DMS53 treated with DMSO at 0.1 percent for 48 hours (cell line): ENCODE measurements at regions not wholly inside any gene's neighbourhood (a gene's known extent, or its start where the extent isn't known, plus 50 kb on each side); places are given as distances from the start of the nearest gene placed in this dataset.

Source experiments
- DNase-seq: peaks from one replicate; lab custom pipeline; 2025; ENCODE audit not compliant: unreplicated experiment; lab: John Stamatoyannopoulos, UW

DNA sequence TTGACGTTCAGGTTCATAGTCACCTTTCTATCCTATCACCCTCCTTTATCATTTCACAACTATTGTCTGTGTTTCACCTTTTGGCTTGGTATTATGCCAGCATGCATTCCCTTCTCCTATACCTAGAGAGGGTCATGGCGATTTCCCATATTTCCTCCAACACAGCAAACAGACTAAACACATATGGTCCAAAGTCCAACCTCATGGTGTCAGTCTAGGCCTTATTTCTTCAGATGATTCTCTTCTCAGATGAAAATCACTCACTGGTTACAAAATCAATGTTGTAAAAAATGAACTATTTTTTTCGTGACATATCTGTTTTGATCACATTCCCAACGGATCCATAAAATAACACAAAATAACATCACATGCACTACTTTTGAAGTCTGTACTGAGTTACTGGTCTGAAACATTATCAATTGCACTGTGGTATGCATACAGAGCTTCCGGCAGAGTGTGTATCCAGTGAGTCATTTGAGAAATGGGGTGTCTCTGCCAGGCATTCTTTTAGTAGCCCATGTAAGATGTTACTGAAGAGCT, 204.8 kb upstream of the GALNT5 start:
- peak; percentile 83 for DNase-seq

DNA sequence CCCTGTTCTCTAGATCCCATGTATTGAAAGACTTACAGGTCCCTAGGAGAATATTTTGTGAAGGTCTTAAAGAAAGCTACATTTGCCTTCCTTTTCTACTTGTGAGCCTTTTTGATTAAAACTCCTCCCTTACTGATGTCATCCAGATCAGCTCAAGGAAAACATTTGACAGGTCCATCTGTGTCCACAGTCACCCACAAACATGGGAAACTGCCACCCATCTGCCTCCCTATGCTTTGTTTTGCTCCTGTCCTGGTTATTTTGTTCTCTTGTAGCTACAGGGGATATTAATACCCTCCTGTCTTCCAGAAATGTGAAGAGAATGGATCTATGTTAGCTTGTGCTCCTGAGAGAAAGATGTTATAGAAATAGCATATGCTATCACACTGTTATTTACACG, 203.6 kb upstream of the GALNT5 start:
- DNase-seq: peak; percentile 11

GRCh38 chr2:157055660-157056199, 201.8 kb upstream of the GALNT5 start:
- peak; percentile 28 for DNase-seq

DNA sequence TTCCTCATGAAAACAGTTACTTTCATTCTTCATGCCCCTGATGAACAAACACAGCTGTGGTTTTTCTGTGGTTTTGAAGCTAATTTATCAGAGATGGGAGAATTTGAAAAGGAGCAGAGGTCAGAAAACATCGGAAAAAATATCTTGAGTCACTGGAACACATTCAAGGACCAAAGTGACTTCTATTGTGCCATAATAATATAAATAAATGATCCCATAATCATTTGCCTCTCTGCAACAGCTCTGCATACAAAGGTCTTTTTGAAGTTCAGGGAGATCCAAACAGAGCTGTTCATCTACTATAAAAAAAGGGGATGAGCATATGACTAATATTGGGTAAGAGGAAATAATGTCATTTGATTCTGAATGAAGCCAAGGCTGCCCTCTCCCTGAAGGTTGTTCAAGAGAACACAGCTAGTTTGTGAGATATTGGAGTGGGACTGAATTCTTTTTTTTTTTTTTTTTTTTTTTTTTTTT, 201.3 kb upstream of the GALNT5 start:
- DNase-seq: peak; percentile 10

- no peak for DNase-seq
These were observed 199.3 kb upstream of the GALNT5 start for GRCh38 chr2:157058161-157058560.

DNA sequence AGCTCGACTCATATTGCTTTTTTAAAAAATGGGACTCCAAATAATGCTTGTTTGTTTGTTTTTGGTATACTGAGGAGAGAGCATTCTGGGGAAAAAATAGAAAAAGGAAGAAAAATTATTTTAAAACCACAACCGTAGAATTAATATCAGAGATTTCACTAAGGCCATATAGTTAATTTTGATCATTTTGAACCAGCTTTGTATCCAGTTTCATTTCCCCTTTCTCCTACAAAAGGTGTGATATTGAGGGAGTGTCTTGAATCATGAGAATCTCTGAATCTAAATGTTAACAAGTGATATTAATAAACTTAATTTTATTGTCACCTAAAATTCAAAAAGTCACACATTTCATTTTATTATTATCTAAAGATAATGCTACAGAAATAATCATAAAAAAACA, 198.5 kb upstream of the GALNT5 start:
- DNase-seq: no peak

GRCh38 chr2:157061799-157062198, 195.7 kb upstream of the GALNT5 start:
- no peak for DNase-seq

GRCh38 chr2:157067562-157067961, 189.9 kb upstream of the GALNT5 start:
- DNase-seq: no peak

- DNase-seq: no peak
These were observed 189.3 kb upstream of the GALNT5 start for GRCh38 chr2:157068237-157068636.

- no peak for DNase-seq
These were observed 181.6 kb upstream of the GALNT5 start for GRCh38 chr2:157075924-157076323.

- no peak for DNase-seq
These were observed 180.9 kb upstream of the GALNT5 start for GRCh38 chr2:157076526-157077161.

- no peak for DNase-seq
These were observed 179.7 kb upstream of the GALNT5 start for GRCh38 chr2:157077753-157078350.

DNA sequence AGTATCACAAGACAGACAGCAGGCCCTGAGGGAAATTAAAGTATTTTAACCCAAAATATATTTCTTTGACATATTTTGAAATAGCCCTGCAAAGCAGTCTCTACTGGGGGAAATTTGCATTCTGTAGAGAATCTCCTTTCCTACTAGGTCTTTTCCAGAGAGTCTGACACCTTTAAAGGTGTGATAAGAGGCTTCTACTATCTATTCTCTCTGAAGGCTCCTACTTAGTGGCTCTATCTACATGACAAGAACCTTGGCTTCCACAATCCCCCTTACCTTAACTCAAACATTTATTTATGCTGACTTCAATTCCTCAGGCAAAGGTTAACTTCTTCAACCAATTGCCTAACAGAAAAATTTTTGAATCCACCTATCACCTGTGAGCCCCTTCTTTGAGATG, 174.6 kb upstream of the GALNT5 start:
- DNase-seq: no peak

GRCh38 chr2:157085522-157085921, 172.0 kb upstream of the GALNT5 start:
- no peak for DNase-seq

DNA sequence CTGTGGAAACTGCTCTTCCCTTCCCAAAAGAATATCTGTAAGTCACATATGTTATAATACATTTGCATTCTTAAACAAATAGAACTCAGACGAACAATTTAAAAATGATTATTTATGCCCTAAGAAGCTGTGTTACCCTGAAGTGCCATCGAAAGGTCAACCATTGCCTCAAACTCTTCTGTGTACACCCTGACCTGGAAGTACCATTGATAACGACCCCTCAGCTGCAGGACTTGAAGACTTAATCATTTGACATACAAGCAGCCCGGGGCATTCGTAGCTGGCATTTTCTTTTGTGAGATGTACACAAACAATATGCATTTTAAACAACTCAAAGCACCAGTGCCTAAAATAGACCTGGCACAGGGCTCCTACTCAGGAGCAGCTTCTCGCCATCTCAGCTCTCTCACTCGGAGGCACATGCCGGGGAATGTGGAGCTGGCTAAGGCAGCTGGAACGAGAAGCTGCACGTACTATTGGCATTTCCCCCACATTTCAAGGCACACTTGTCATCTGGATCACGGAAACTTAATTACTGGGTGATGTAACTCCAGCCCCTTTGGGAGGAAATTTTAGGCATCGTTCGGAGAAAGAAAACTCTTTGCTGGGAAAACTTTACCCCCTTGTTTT, 170.0 kb upstream of the GALNT5 start:
- no peak for DNase-seq

DNA sequence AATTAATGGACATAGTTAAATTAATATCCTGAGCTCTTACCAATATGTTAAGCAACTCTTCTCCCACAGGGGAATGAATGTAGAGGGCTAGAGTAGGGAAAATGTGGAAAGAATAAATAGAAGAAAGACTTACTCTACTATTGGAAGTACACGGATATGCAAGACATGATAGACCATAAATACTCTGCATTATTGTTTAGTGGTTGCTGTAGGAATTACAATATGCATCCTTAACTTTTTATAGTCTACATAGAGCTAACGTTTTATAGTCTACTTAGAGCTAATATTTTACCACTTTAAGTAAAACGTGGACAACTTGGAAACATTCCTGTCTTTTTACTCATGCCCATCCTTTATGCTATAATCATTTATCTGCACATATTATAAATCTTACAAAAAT, 163.8 kb upstream of the GALNT5 start:
- DNase-seq: no peak

GRCh38 chr2:157105372-157105771, 152.1 kb upstream of the GALNT5 start:
- no peak for DNase-seq

- DNase-seq: no peak
These were observed 150.6 kb upstream of the GALNT5 start for GRCh38 chr2:157106950-157107349.

- DNase-seq: peak; percentile 38
These were observed 150.0 kb upstream of the GALNT5 start for GRCh38 chr2:157107460-157107859.

DNA sequence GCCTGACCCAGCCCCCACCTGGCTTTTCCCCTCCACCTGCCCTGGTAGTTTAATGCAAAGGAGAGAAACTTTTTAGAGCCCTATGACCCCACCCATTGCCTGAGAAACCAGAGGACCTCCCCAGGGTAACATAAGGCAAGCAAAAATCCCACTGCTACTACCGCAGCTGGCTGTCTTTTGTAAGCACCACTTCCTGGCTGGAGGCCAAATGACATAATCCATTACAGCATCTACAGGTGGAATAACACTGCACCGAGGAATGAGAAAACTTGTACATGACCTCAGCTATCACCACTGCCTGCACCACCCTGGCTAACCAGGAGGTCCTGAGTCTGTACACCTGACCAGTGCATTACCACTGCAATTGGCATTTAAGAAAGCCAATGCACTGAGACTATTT, 149.6 kb upstream of the GALNT5 start:
- DNase-seq: peak; percentile 80

GRCh38 chr2:157122776-157123175, 134.7 kb upstream of the GALNT5 start:
- DNase-seq: no peak

GRCh38 chr2:157124731-157125130, 132.8 kb upstream of the GALNT5 start:
- no peak for DNase-seq
